ENCODE measurements at regions not wholly inside any gene's neighbourhood (a gene's known extent, or its start where the extent isn't known, plus 50 kb on each side); places are given as distances from the start of the nearest gene placed in this dataset.
"Not testable (repeated sequence)": the region's sequence is repeated elsewhere in the genome, so short reads cannot be mapped to it uniquely, and the experiment has no call there.

GRCh38 chr2:18065249-18065648 is 186.8 kb downstream of the KCNS3 start:
- DNase-seq: no peak

DNA sequence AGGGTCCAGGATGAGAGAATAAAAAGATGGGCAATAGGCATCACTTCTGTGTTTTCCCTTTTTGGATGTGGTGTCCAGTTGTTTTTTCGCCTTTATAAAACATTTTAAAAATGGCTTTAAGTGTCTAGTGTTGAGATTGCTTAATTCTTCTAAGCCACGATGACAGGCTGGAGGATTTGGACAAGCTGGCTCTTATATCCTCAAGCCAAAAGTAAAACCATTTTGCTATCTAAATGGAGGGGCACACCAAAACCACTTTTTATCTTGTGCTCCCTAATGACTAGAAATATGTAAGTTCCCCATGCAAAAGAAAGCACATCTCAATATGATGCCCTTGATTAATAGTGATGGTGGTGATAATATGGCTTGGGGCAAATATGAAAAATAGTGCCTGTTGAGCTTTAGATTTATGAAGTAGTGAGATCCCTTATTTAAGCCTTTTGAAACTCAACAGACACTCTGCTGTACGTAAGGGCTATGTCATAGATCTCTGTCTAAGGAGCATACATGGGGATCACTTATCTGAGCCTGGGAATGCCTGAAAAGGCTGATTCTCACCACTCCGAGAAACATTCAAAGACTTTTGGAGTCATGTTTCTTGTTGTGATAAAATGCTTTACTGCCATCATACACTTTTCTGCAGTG is 185.5 kb downstream of the KCNS3 start:
- no peak for DNase-seq

GRCh38 chr2:18062892-18063291 is 184.4 kb downstream of the KCNS3 start:
- no peak for DNase-seq

DNA sequence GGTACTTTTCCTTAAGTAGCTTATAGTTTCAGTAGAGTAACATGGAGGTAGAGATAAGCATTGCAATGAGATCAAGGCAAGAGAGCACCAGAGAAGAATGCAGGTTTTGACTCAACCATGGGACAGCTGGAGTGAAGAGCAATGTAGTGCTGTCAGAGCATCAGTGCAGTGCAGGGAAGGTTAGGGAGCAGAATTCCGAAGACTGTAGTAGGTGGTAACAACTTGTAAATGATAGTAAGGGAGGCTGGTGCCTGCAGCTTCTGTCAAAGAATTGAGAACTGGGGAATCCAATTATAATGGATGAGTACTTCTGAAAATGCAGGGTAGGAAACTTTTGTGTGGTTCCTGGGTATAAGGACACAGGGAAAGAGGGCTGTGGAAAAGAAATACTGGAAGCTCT is 183.2 kb downstream of the KCNS3 start:
- DNase-seq: no peak

- DNase-seq: no peak
These were observed 179.2 kb downstream of the KCNS3 start for GRCh38 chr2:18057657-18058056.

GRCh38 chr2:18055290-18055689 is 176.8 kb downstream of the KCNS3 start:
- DNase-seq: no peak

GRCh38 chr2:18050001-18050400 is 171.5 kb downstream of the KCNS3 start:
- no peak for DNase-seq

GRCh38 chr2:18049325-18049724 is 170.9 kb downstream of the KCNS3 start:
- DNase-seq: no peak

DNA sequence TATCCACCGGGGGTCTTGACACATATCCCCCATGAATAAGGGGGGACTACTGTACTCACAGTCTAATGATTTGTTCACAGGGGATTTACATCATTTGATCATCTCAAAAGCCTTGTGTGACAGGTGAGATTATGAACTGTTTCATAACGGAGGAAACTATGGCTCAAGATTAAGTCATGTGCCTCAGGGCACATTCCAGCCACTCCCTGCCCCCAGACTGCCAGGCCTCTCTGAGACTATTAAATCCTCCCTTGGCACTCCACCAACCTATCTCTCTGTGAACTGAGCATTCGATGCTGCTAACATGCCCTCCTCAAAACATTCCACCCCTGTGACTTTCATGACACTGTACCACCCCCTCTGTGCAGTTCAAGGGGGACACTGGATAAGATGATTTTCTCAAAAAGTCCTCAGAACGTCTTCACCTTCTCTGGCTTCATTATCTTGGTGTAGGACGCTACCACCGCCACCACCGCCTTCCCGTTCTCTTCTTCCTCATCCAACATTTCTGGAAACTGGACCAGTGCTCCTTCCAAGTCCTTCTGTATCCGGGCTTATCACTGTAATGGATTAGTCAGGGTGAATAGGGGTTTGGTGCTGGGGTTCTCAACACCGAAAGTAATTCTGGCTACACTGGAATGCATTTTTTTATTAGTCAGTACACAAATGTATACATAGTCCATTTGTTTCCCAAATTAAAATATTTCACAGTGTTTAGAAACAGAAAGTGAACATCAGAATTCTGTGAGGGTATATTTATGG is 169.6 kb downstream of the KCNS3 start:
- no peak for DNase-seq

- DNase-seq: no peak
These were observed 168.7 kb downstream of the KCNS3 start for GRCh38 chr2:18047213-18047611.

- no peak for DNase-seq
These were observed 168.2 kb downstream of the KCNS3 start for GRCh38 chr2:18046558-18047212.

GRCh38 chr2:18046017-18046416 is 167.6 kb downstream of the KCNS3 start:
- no peak for DNase-seq

DNA sequence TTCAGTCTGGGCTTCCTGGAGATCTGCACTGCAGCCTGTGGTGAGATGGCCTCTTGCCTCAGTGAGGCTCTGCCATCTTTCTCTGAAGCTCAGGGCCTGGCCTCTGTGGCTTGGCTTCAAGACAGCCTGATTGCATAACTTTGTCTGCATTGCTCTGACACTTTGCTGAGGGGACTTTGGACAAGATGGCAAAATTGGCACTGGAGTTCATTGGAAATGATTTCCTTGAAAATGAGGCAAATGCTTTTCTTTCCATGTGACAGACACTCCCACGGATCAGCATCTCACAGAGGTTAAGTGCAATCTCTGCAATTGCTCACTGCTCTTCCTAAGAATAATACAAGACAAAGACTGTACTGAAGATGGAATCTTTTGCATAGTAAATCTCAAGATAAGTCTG is 166.8 kb downstream of the KCNS3 start:
- DNase-seq: no peak

DNA sequence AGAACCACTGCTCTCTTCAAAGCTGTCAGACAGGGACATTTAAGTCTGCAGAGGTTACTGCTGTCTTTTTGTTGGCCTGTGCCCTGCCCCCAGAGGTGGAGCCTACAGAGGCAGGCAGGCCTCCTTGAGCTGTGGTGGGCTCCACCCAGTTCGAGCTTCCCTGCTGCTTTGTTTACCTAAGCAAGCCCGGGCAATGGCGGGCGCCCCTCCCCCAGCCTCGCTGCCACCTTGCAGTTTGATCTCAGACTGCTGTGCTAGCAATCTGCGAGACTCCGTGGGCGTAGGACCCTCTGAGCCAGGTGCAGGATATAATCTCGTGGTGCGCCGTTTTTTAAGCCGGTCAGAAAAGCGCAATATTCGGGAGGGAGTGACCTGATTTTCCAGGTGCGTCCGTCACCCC is 138.9 kb downstream of the KCNS3 start:
- not testable (repeated sequence) for DNase-seq

- no peak for DNase-seq
These were observed 131.4 kb downstream of the KCNS3 start for GRCh38 chr2:18009891-18010290.

DNA sequence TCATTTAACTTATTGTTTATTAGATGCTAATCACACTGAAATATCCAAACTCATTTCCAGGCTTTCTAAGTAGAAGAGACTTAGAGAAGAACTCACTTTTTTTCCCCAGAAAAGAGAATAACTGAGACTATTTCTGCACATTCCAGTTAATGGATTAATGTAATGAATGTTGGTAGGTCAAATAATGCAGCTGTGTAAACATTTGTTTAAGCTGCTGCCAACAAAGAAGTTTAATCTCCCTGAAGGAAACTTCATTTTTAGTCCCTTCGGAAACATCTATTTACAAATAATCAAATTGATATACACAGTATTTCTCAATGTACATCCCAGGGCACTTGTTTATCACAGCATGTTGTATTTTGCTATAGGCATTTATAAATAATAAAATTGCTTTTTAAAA is 126.9 kb downstream of the KCNS3 start:
- no peak for DNase-seq

DNA sequence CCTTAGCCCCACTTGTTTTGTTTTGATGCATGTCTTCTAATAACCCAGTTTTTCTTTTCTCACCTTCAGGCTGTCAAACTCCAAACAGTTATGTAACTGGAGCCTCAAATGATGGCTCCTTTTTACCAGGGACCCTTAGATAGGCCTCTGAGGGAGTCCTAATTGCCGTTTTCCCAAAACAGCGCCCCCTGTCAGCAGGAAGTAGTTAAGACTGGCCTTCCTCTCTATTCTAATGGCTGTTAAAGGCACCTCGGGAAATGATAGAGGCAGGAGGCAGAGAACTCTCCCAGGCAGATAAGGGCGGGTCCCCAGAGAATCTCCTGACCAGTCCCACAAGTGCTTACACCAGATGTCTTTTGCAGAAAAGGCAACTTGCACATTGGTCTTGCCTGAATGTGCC is 123.2 kb downstream of the KCNS3 start:
- no peak for DNase-seq

GRCh38 chr2:17996978-17997377 is 118.5 kb downstream of the KCNS3 start:
- no peak for DNase-seq

DNA sequence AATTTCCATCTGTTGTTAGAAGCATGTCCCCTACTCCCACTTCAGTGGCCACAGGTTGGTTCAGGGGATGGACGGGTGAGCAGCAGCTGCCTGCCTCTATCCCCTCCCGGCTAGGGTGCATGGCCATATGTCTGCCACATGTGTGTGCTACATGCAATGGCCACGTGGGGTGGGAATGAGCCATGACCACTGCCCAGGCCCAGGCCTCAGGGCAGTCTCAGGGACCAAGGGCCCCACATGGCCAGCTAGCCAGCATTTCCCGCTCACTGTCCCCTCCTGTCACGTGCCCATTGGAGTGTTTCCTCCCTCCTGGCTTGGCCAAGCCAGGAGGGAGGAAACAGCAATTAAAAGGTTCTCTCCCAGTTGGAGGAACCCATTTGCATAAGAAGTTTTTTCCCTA is 117.1 kb downstream of the KCNS3 start:
- no peak for DNase-seq

Measured in activated T-cell treated with anti-CD3 and anti-CD28 coated beads, Interleukin-2, amount 50 U/mL, for 1 hour (primary cell).